ENCODE measurements at regions not wholly inside any gene's neighbourhood (a gene's known extent, or its start where the extent isn't known, plus 50 kb on each side); places are given as distances from the start of the nearest gene placed in this dataset.

GRCh38 chr12:89863968-89864367 lies 155.3 kb upstream of the ATP2B1 start:
- H3K4me3 ChIP-seq, result no peak overlapping the region
- no peaks in the 10 kb centered on the region for H3K36me3 ChIP-seq
- no peaks in the 10 kb centered on the region for H3K9me3 ChIP-seq
- H3K27me3 ChIP-seq, result no peaks in the 10 kb centered on the region
- no peaks in the 10 kb centered on the region for H3K4me1 ChIP-seq
- no peak for ATAC-seq
- TF ChIP-seq POLR2AphosphoS5 (IDR thresholded peaks at IDR 0.05) (no peak), EP300 (IDR thresholded peaks at IDR 0.05) (no peak), POLR2A (IDR thresholded peaks at IDR 0.05) (no peak)
- TF ChIP-seq, protein P1, sequence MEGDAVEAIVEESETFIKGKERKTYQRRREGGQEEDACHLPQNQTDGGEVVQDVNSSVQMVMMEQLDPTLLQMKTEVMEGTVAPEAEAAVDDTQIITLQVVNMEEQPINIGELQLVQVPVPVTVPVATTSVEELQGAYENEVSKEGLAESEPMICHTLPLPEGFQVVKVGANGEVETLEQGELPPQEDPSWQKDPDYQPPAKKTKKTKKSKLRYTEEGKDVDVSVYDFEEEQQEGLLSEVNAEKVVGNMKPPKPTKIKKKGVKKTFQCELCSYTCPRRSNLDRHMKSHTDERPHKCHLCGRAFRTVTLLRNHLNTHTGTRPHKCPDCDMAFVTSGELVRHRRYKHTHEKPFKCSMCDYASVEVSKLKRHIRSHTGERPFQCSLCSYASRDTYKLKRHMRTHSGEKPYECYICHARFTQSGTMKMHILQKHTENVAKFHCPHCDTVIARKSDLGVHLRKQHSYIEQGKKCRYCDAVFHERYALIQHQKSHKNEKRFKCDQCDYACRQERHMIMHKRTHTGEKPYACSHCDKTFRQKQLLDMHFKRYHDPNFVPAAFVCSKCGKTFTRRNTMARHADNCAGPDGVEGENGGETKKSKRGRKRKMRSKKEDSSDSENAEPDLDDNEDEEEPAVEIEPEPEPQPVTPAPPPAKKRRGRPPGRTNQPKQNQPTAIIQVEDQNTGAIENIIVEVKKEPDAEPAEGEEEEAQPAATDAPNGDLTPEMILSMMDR (IDR thresholded peaks at IDR 0.05), result no peak
- H3K27ac ChIP-seq, result no peak overlapping the region

DNA sequence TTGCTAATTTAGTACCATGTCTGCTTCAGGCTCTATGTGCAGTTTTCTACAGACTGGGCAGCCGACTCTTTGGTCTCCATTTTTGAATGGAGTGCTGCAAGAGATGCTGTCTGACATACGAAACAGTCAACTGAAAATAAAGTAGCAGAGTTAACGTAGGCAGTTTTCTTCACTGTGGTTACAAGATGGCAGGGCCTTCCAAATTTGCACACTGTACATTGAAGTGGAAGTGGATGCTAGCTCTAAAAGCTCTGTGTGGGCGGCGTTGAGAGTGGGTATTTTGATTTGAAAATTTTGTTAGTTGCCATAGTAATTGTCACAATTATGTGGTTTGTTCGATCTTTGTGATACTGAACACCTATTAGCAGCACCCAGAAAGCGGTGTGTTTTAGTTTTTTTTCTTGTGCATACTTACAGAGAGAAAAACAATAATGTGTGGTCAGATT lies 154.9 kb upstream of the ATP2B1 start:
- Histone ChIP-seq H3K27me3 (no peaks in the 10 kb centered on the region), H3K4me1 (no peaks in the 10 kb centered on the region), H3K27ac (peak overlapping the region; percentile 21 to 39 (median 30)), H3K9me3 (no peaks in the 10 kb centered on the region), H3K36me3 (no peaks in the 10 kb centered on the region), H3K4me3 (no peak overlapping the region)
- WGBS, 2 donors (ENCODE audit: low coverage in 1 of 2), result 73 to 77% methylated on average over 7 of the region's 7 CpGs
- no peak for ATAC-seq
- TF ChIP-seq POLR2AphosphoS5 (IDR thresholded peaks at IDR 0.05) (no peak), EP300 (IDR thresholded peaks at IDR 0.05) (no peak), POLR2A (IDR thresholded peaks at IDR 0.05) (no peak)
- TF ChIP-seq, protein P1 (IDR thresholded peaks at IDR 0.05), result no peak

GRCh38 chr12:89862511-89863445 lies 154.1 kb upstream of the ATP2B1 start:
- 49 to 63% methylated on average over 6 to 7 of the region's 7 CpGs for WGBS, 2 donors (ENCODE audit: low coverage in 1 of 2)
- H3K4me3 ChIP-seq, result no peak overlapping the region

GRCh38 chr12:89861086-89861485 lies 152.4 kb upstream of the ATP2B1 start:
- H3K27ac ChIP-seq, result no peak overlapping the region
- no peak for ATAC-seq
- no peaks in the 10 kb centered on the region for H3K4me1 ChIP-seq
- no peak overlapping the region for H3K4me3 ChIP-seq
- TF ChIP-seq POLR2A (IDR thresholded peaks at IDR 0.05), result no peak
- TF ChIP-seq EP300 (IDR thresholded peaks at IDR 0.05), result no peak
- TF ChIP-seq, protein P1 (IDR thresholded peaks at IDR 0.05), result no peak
- TF ChIP-seq POLR2AphosphoS5 (IDR thresholded peaks at IDR 0.05), result no peak
- H3K27me3 ChIP-seq, result no peaks in the 10 kb centered on the region
- 77 to 100% methylated on average over 1 to 3 of the region's 3 CpGs for WGBS, 2 donors (ENCODE audit: low coverage in 1 of 2)
- H3K36me3 ChIP-seq, result no peaks in the 10 kb centered on the region
- H3K9me3 ChIP-seq, result no peaks in the 10 kb centered on the region

More at GRCh38 chr12:89862511-89863445, 154.1 kb upstream of the ATP2B1 start:
- TF ChIP-seq POLR2AphosphoS5 (IDR thresholded peaks at IDR 0.05), result no peak
- TF ChIP-seq POLR2A (IDR thresholded peaks at IDR 0.05), result no peak
- TF ChIP-seq, protein P1 (IDR thresholded peaks at IDR 0.05), result no peak
- no peak for TF ChIP-seq EP300 (IDR thresholded peaks at IDR 0.05)
- H3K9me3 ChIP-seq, result no peaks in the 10 kb centered on the region
- no peaks in the 10 kb centered on the region for H3K4me1 ChIP-seq
- H3K36me3 ChIP-seq, result no peaks in the 10 kb centered on the region
- peak overlapping the region; percentile 21 to 39 (median 30) for H3K27ac ChIP-seq
- no peaks in the 10 kb centered on the region for H3K27me3 ChIP-seq
- peak; percentile 39 for ATAC-seq

Data from gastroesophageal sphincter (tissue), 4 donors.